ENCODE measurements at regions not wholly inside any gene's neighbourhood (a gene's known extent, or its start where the extent isn't known, plus 50 kb on each side); places are given as distances from the start of the nearest gene placed in this dataset.
A peak's percentile ranks its signal among the peaks of the same experiment; 100 is the strongest.
"Not testable (repeated sequence)": the region's sequence is repeated elsewhere in the genome, so short reads cannot be mapped to it uniquely, and the experiment has no call there.

DNA sequence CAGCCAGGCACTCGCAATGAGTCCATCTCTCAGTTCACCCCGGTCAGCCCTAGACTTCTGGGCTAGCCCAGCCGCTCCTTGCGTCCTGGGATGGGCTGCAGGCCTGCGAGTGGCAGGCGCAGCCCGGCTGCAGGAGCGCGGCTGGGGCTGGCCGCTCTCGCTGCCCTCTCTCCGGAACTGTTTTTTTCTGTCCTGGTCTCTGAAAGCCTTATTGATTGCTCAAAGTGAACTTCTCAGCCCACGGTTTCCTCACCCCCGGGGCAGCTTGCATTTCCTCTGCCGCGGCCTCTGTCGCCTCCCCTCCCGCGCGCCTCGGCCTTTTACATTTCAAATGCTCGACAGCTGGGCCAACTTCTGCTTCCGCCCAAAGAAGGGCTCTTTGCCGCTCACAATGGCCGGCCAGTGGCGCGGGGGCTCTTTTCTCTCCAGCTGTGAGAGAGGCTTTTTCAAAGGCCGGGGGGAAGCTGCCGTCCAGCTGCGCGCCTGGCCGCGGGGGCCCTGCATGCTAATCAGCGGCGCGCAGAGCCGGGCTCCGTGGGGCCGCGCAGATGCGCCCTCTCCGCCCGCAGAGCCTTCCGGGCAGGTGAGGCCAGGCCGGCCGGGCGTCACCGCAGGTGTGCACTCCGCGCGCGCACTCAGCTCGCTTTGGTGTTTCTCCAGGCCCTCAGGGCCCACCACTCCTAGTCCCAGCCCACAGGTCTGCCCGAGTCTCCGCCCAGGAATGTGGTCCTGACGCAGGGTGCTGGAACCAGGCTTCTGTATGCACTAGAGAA, 513.8 kb downstream of the RNF144A start:
- Histone ChIP-seq H3K27me3 (no peaks in the 10 kb centered on the region), H3K9ac (peak overlapping the region; percentile 70 to 84 (median 79)), H4K20me1 (no peaks in the 10 kb centered on the region), H3K9me3 (replicated peaks in 1 of 11) (peaks cover 7 to 20% (median 14%) of the 10 kb centered on the region in 11 experiments; a peak in 20 of 22 replicates), H3K36me3 (no peaks in the 10 kb centered on the region), H3K4me2 (peak overlapping the region; percentile 87 to 98 (median 93)), H3K27ac (peak overlapping the region; percentile 45 to 93 (median 87); a peak in 21 of 22 replicates), H3K4me1 (peaks cover 42 to 59% (median 51%) of the 10 kb centered on the region in 10 experiments), H3K4me3 (peak overlapping the region; percentile 27 to 68 (median 52); a peak in 19 of 20 replicates)
- TF ChIP-seq Cebpa-rat (IDR thresholded peaks at IDR 0.05), result peak in 8 of 11 experiments; percentile 34 to 81 (median 70); a peak in 14 of 22 replicates

DNA sequence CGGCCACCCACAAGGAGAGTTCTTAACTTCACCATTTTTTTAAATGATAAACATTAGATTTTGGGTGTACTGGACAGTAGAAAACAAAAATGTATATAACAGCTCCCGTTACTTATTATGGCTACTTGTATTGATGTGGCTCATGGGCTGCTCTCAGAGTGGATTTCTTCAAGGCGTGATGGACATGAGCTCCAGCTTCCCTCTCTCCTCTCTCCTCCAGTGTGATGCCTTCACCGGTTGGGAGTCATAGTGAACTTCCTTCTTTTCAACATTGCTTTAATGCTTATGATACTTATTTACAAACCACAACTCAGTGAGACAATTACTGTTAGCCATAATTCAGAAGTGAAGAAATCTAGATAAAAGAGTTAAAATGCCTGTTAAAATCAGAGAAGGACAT, 515.2 kb downstream of the RNF144A start:
- peaks cover 7 to 20% (median 14%) of the 10 kb centered on the region in 11 experiments; a peak in 20 of 22 replicates for H3K9me3 ChIP-seq (replicated peaks in 1 of 11)
- H3K4me1 ChIP-seq, result peaks cover 40 to 55% (median 48%) of the 10 kb centered on the region in 10 experiments
- no peak overlapping the region for H3K4me3 ChIP-seq
- peak overlapping the region in 5 of 11 experiments; percentile 11 to 49 (median 18); a peak in 5 of 22 replicates for H3K4me2 ChIP-seq
- H4K20me1 ChIP-seq, result no peaks in the 10 kb centered on the region
- peak overlapping the region in 4 of 11 experiments; percentile 14 to 33 (median 28); a peak in 4 of 22 replicates for H3K27ac ChIP-seq
- TF ChIP-seq Cebpa-rat (IDR thresholded peaks at IDR 0.05), result no peak
- no peak overlapping the region for H3K9ac ChIP-seq
- no peaks in the 10 kb centered on the region for H3K27me3 ChIP-seq
- no peaks in the 10 kb centered on the region for H3K36me3 ChIP-seq

DNA sequence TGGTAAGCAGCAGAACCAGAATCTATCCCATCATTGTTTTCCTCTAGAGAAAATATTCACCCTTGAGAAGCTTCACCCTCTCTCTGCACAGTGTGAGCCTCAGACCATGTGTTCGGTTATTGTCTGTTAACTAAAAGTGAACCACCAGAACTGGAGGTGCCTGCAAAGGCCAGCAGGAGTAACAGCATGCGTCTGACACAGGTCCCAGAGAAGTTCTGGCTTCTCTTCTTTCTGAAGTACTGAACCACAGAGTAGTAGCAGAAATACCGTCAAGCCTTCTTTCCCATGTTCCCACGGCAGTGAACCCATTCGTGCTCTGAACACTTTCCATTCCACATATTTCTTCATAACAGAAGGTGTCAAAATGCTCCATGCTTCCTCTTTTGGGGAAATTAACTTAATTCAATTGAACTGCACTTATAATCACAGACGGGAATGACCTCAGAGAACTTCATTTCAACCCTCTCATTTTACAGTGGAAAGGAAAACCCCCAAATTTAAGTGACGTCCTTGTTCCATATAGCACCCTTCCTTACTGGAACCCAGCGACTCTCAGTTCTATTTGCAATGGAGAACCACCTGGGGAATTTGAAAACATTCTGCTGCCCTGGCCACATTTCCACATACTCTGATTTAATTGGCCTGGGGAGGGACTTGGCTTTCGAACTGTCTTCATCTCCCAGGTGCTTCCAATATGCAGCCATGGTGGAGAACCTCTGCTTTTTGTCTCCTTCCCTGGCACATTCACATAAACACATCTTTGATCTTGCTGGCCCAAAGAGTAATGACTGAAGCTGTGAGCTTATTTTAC, 519.1 kb downstream of the RNF144A start:
- H3K4me3 ChIP-seq, result no peak overlapping the region
- no peak overlapping the region for H3K9ac ChIP-seq
- no peak overlapping the region for H3K4me2 ChIP-seq

DNA sequence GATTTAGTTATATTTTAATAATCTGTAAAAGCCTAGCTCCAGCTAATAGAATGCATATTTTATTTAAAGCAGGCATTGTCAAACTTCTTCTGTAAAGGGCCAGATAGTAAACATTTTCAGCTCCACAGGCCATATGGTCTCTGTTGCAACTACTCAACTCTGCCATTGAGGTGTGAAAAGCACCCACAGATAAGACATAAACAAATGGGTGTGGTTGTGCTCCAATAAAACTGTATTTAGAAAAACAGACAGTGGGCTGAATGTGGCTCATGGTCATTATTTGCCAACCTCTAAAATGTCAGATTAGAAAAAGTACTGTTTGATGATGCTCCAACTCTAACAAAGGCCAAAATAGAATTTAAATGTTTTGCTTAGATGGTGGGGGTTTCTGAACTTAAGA, 519.9 kb downstream of the RNF144A start:
- no peak for TF ChIP-seq Cebpa-rat (IDR thresholded peaks at IDR 0.05)
- H3K36me3 ChIP-seq, result no peaks in the 10 kb centered on the region
- H3K9me3 ChIP-seq (replicated peaks in 1 of 11), result peaks cover 7 to 20% (median 14%) of the 10 kb centered on the region in 11 experiments; a peak in 20 of 22 replicates
- no peak overlapping the region for H3K4me2 ChIP-seq
- no peak overlapping the region for H3K4me3 ChIP-seq
- H3K27ac ChIP-seq, result no peak overlapping the region
- H3K27me3 ChIP-seq, result no peaks in the 10 kb centered on the region
- H4K20me1 ChIP-seq, result no peaks in the 10 kb centered on the region
- no peak overlapping the region for H3K9ac ChIP-seq
- H3K4me1 ChIP-seq, result peaks cover 0 to 10% (median 5%) of the 10 kb centered on the region in 10 experiments; a peak in 8 of 20 replicates

More for the DNA sequence above, 519.1 kb downstream of the RNF144A start:
- Histone ChIP-seq H3K36me3 (no peaks in the 10 kb centered on the region), H3K27ac (no peak overlapping the region), H3K27me3 (no peaks in the 10 kb centered on the region), H4K20me1 (no peaks in the 10 kb centered on the region), H3K4me1 (peaks cover 1 to 17% (median 10%) of the 10 kb centered on the region in 10 experiments; a peak in 19 of 20 replicates), H3K9me3 (replicated peaks in 1 of 11) (peaks cover 7 to 20% (median 14%) of the 10 kb centered on the region in 11 experiments; a peak in 20 of 22 replicates)
- no peak for TF ChIP-seq Cebpa-rat (IDR thresholded peaks at IDR 0.05)

DNA sequence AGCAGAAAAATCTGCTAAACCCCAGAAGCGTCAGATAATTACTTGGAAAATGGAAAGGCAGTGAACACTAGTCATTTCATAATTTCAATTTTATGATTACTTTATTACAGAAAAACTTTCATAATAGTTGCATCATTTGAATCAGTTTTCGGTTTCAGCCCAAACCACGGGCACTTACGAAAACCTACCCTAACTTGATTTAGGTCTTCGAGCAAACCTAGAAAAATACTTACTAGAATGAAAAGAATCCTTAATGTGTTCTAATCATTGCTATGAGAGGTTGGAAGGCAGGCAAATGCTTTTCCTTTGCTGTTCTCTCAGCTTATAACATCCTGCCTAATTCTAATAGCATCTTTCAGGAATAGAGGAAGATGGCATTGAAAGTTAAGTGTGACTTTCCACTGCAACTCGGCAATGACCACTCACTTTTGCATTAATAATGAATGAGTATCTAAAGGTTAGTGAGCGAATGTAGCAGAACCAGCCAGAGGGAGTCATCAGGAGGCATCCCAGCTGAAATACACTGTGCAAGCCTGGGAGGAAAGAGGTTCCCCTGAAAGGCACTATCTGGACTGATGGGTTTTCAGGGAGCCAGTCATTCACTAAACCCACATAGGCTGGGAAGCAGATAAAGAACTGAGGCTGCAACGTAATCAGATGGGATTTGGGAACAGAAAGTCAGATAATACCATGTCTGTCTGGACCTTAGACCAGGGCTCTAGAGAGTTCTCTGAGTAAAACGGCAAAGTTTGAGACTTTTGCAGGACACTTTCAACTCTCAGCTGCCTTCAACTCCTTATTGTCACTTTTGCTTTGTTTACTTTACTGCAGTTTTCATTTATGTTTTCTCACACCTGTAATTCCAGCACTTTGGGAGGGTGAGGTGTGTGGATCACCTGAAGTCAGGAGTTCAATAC, 520.8 kb downstream of the RNF144A start:
- H3K4me3 ChIP-seq, result no peak overlapping the region
- H3K4me2 ChIP-seq, result no peak overlapping the region

DNA sequence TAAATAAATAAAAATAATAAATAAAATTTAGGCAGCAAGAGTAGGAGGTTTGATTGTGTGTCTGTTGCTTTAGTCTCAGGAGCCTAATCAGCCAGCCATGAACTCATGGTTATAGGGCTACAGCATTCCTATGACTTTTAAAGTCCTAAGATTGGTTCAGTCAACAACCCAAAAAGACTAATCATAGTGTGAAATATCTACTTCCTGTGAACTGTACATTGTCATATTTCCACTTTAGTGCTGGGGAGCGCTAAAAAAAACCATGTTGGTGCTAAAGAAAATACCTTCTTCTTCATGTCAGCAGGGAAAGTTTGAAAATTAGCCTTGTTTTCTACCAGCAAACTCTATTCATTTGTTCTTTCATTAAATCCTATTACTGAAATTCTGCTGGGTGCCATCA, 521.6 kb downstream of the RNF144A start:
- Histone ChIP-seq H3K4me3 (no peak overlapping the region), H3K27ac (no peak overlapping the region), H3K4me2 (no peak overlapping the region), H3K4me1 (no peaks in the 10 kb centered on the region), H4K20me1 (no peaks in the 10 kb centered on the region), H3K36me3 (no peaks in the 10 kb centered on the region), H3K9ac (no peak overlapping the region), H3K9me3 (replicated peaks in 1 of 11) (peaks cover under 1 to 10% (median 4%) of the 10 kb centered on the region in 11 experiments; a peak in 14 of 22 replicates), H3K27me3 (no peaks in the 10 kb centered on the region)
- no peak for TF ChIP-seq Cebpa-rat (IDR thresholded peaks at IDR 0.05)

More for the DNA sequence above, 520.8 kb downstream of the RNF144A start:
- H3K27ac ChIP-seq, result peak overlapping the region in 1 of 11 experiments; percentile 3; a peak in 2 of 22 replicates
- H3K9me3 ChIP-seq (replicated peaks in 1 of 11), result peaks cover 5 to 19% (median 12%) of the 10 kb centered on the region in 11 experiments; a peak in 20 of 22 replicates
- no peaks in the 10 kb centered on the region for H4K20me1 ChIP-seq
- no peaks in the 10 kb centered on the region for H3K27me3 ChIP-seq
- no peak for TF ChIP-seq Cebpa-rat (IDR thresholded peaks at IDR 0.05)
- no peaks in the 10 kb centered on the region for H3K36me3 ChIP-seq
- no peak overlapping the region for H3K9ac ChIP-seq
- peaks cover 0 to 1% (median 0%) of the 10 kb centered on the region in 10 experiments; a peak in 4 of 20 replicates for H3K4me1 ChIP-seq

DNA sequence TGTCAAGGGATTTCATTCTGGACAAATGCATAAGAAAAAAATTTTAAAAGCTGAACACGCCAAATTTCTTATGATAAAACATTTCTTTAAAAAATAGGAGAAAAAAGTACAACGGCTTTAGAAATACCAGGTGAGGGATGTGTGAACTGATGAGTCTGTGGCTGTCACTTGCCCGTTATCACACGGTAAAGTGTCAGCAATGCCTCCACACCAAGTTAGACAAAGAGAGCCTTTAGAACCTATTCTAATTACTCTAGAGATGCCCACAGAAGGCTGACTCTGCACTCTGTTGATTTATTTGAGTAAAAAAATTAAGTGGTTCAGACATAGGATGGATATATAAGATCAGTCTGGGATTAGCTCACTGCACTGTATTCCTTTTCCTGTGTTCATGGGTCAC, 523.8 kb downstream of the RNF144A start:
- Histone ChIP-seq H4K20me1 (no peaks in the 10 kb centered on the region), H3K27me3 (no peaks in the 10 kb centered on the region), H3K27ac (no peak overlapping the region), H3K4me2 (no peak overlapping the region), H3K4me3 (no peak overlapping the region), H3K9me3 (replicated peaks in 1 of 11) (peaks cover 0 to 5% (median 0%) of the 10 kb centered on the region in 11 experiments; a peak in 1 of 22 replicates), H3K36me3 (no peaks in the 10 kb centered on the region), H3K9ac (no peak overlapping the region), H3K4me1 (no peaks in the 10 kb centered on the region)
- TF ChIP-seq Cebpa-rat (IDR thresholded peaks at IDR 0.05), result no peak

DNA sequence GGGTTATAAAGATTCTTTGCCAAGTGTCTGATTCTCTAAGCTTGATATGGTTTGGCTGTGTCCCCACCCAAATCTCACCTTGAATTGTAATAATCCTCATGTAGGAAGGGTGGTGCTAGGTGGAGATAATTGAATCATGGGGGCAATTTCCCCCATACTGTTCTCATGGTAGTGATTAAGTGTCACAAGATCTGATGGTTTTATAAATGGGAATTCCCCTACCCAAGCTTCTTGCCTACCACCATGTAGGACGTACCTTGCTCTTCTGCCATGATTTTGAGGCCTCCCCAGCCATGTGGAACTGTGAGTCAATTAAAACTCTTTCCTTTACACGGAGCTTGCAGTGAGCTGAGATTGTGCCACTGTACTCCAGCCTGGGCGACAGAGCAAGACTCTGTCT, 524.6 kb downstream of the RNF144A start:
- not testable (repeated sequence) for H3K9me3 ChIP-seq (replicated peaks in 1 of 11); H4K20me1 ChIP-seq; H3K27ac ChIP-seq; H3K4me3 ChIP-seq; H3K4me2 ChIP-seq; H3K36me3 ChIP-seq; H3K4me1 ChIP-seq; H3K9ac ChIP-seq; H3K27me3 ChIP-seq

All from BLaER1 treated with 17β-estradiol and CSF1 and Interleukin-3, amounts not matched to agents 10 nM and 100 nM (cell line).